ENCODE measurements at regions not wholly inside any gene's neighbourhood (a gene's known extent, or its start where the extent isn't known, plus 50 kb on each side); places are given as distances from the start of the nearest gene placed in this dataset.

- H3K4me3 ChIP-seq (ENCODE audit: control insufficient read depth in 2 of 3, extremely low read depth in 1 of 3, insufficient read depth in 2 of 3, low read depth in 1 of 3, low read length in 3 of 3) = no peak overlapping the region
- no peaks in the 10 kb centered on the region for H3K9me1 ChIP-seq (ENCODE audit: control insufficient read depth, extremely low read depth, insufficient read depth, low read length)
- H3K27me3 ChIP-seq (ENCODE audit: control insufficient read depth, extremely low read depth, insufficient read depth, low read length) = peaks cover 13% of the 10 kb centered on the region
- no peak for FAIRE-seq
- no peak overlapping the region for H3K27ac ChIP-seq (ENCODE audit: control insufficient read depth, insufficient read depth, low read length)
- no peak for DNase-seq (ENCODE audit: low read depth, low spot score)
- TF ChIP-seq CTCF (optimal IDR thresholded peaks at IDR 0.05 in 1 of 3, IDR thresholded peaks at IDR 0.05 in 1 of 3, conservative IDR thresholded peaks at IDR 0.05 in 1 of 3; ENCODE audit: extremely low read depth in 1 of 3, insufficient read depth in 2 of 3, low read length in 3 of 3) = no peak
- no peak for TF ChIP-seq EZH2 (IDR thresholded peaks at IDR 0.05; ENCODE audit: low read length)
- no peak overlapping the region for H3K4me2 ChIP-seq (ENCODE audit: control insufficient read depth, extremely low read depth, insufficient read depth, low read depth, low read length)
- no peaks in the 10 kb centered on the region for H4K20me1 ChIP-seq (ENCODE audit: control insufficient read depth, extremely low read depth, insufficient read depth, low read length)
- H3K79me2 ChIP-seq (ENCODE audit: control insufficient read depth, insufficient read depth, low read length) = no peaks in the 10 kb centered on the region
- no peak overlapping the region for H3K9ac ChIP-seq (ENCODE audit: control insufficient read depth, extremely low read depth, insufficient read depth, low read length)
- no peaks in the 10 kb centered on the region for H3K9me3 ChIP-seq (ENCODE audit: control insufficient read depth, low read depth, low read length)
- no peaks in the 10 kb centered on the region for H3K4me1 ChIP-seq (ENCODE audit: control insufficient read depth, extremely low read depth, insufficient read depth, low read length)
- no peaks in the 10 kb centered on the region for H3K36me3 ChIP-seq (ENCODE audit: control insufficient read depth in 2 of 2, extremely low read depth in 1 of 2, insufficient read depth in 2 of 2, low read length in 2 of 2)
- no peak overlapping the region for H2AFZ ChIP-seq (ENCODE audit: control insufficient read depth, low read length)
- dilution Hi-C loops (cut with MboI; ENCODE audit: extremely low pct_ligation_motif_present, low sequenced_read_pairs) = no loop called here
These were observed 84.4 kb upstream of the SIX2 start for GRCh38 chr2:45093663-45094062.

GRCh38 chr2:45093181-45093580 is 83.9 kb upstream of the SIX2 start:
- DNase-seq (ENCODE audit: low read depth, low spot score) = no peak
- H3K27me3 ChIP-seq (ENCODE audit: control insufficient read depth, extremely low read depth, insufficient read depth, low read length) = peaks cover 17% of the 10 kb centered on the region
- H3K4me2 ChIP-seq (ENCODE audit: control insufficient read depth, extremely low read depth, insufficient read depth, low read depth, low read length) = no peak overlapping the region
- H3K4me1 ChIP-seq (ENCODE audit: control insufficient read depth, extremely low read depth, insufficient read depth, low read length) = no peaks in the 10 kb centered on the region
- no peak overlapping the region for H3K4me3 ChIP-seq (ENCODE audit: control insufficient read depth in 2 of 3, extremely low read depth in 1 of 3, insufficient read depth in 2 of 3, low read depth in 1 of 3, low read length in 3 of 3)
- no peak overlapping the region for H3K27ac ChIP-seq (ENCODE audit: control insufficient read depth, insufficient read depth, low read length)
- no peaks in the 10 kb centered on the region for H3K9me3 ChIP-seq (ENCODE audit: control insufficient read depth, low read depth, low read length)
- H2AFZ ChIP-seq (ENCODE audit: control insufficient read depth, low read length) = no peak overlapping the region
- no peaks in the 10 kb centered on the region for H4K20me1 ChIP-seq (ENCODE audit: control insufficient read depth, extremely low read depth, insufficient read depth, low read length)
- dilution Hi-C loops (cut with MboI; ENCODE audit: extremely low pct_ligation_motif_present, low sequenced_read_pairs) = no loop called here
- no peaks in the 10 kb centered on the region for H3K9me1 ChIP-seq (ENCODE audit: control insufficient read depth, extremely low read depth, insufficient read depth, low read length)
- TF ChIP-seq CTCF (optimal IDR thresholded peaks at IDR 0.05 in 1 of 3, IDR thresholded peaks at IDR 0.05 in 1 of 3, conservative IDR thresholded peaks at IDR 0.05 in 1 of 3; ENCODE audit: extremely low read depth in 1 of 3, insufficient read depth in 2 of 3, low read length in 3 of 3) (no peak), EZH2 (IDR thresholded peaks at IDR 0.05; ENCODE audit: low read length) (no peak)
- H3K79me2 ChIP-seq (ENCODE audit: control insufficient read depth, insufficient read depth, low read length) = no peaks in the 10 kb centered on the region
- no peaks in the 10 kb centered on the region for H3K36me3 ChIP-seq (ENCODE audit: control insufficient read depth in 2 of 2, extremely low read depth in 1 of 2, insufficient read depth in 2 of 2, low read length in 2 of 2)
- FAIRE-seq = no peak
- H3K9ac ChIP-seq (ENCODE audit: control insufficient read depth, extremely low read depth, insufficient read depth, low read length) = no peak overlapping the region

Measured in keratinocyte (primary cell).